ENCODE measurements at regions not wholly inside any gene's neighbourhood (a gene's known extent, or its start where the extent isn't known, plus 50 kb on each side); places are given as distances from the start of the nearest gene placed in this dataset.

DNA sequence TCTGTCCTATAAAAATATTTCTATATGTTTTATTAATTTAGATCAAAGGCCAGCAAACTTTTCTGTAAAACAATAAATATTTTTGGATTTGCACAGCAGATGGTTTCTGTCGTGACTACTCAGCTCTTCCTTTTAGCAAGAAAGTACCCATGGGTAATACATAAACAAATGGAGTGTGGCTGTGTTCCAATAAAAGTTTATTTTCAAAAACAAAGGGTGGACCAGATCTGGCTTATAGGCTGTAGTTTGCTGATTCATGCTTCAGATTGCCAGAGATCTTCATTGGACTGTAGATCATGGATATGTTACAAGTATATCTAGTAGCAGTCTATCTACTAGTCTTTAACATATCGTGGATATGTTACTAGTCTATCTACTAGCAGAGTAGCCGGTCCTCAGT, 590.5 kb downstream of the CSNK1G3 start:
- no peak for DNase-seq

GRCh38 chr5:124093658-124094057, 581.7 kb downstream of the CSNK1G3 start:
- DNase-seq = no peak

GRCh38 chr5:124090115-124090514, 578.1 kb downstream of the CSNK1G3 start:
- DNase-seq = no peak

DNA sequence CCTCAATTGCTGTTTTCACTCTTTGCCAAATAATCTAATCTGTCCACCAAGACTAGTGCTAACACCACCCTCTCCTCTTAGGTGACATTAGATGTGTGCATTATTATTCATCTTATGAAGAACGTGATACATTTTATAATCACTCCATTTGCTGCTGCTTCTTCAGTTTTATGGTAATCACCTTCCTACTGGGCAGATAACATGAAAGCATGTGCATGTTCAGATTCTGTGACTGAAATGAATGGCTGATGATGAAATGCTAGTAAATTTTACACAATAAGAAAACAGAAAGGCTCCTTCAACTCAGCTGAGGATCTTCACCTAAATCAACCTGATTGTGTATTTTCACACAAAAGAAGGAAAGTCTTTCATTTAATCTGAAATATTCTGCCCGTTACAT, 577.6 kb downstream of the CSNK1G3 start:
- DNase-seq = no peak

- DNase-seq = no peak
These were observed 576.5 kb downstream of the CSNK1G3 start for GRCh38 chr5:124088289-124089032.

- DNase-seq = no peak
These were observed 575.8 kb downstream of the CSNK1G3 start for GRCh38 chr5:124087752-124088151.

GRCh38 chr5:124080256-124080655, 568.3 kb downstream of the CSNK1G3 start:
- DNase-seq = no peak

DNA sequence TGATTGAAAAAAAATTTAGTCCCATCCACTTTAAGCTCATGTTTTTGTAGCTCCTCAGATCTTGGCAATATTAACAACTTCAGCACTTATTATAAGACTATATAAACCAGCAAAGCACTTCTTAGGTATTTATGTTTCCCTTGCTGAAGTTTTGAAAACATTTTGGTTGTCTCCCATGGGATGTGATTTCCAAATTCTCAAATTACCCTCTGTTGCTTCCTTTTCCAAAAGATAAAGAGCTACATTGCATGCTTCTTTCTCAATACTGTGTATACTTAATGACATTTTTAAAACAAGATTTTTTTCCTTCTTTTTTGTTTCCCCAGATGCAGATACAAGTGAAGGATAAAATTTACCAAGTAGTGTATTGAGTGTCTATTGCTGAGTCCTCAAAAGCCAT, 567.1 kb downstream of the CSNK1G3 start:
- no peak for DNase-seq

DNA sequence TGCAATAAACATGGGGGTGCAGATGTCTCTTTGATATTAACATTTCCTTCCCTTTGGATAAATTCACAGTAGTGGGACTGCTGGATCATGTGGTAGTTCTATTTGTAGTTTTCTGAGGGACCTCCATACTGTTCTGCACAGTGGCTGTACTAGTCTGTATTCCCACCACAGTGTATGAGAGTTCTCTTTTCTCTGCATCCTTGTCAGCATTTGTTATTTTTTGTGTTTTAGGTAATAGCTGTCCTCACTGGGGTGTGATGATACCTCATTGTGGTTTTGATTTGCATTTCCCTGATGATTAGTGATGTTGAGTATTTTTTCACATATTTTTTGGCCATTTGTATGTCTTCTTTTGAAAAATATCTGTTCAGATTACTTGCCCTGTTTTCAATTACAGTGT, 562.5 kb downstream of the CSNK1G3 start:
- no peak for DNase-seq

GRCh38 chr5:124072570-124072969, 560.6 kb downstream of the CSNK1G3 start:
- no peak for DNase-seq

- no peak for DNase-seq
These were observed 559.1 kb downstream of the CSNK1G3 start for GRCh38 chr5:124071039-124071438.

- no peak for DNase-seq
These were observed 553.5 kb downstream of the CSNK1G3 start for GRCh38 chr5:124065508-124065907.

GRCh38 chr5:124064956-124065355, 553.0 kb downstream of the CSNK1G3 start:
- no peak for DNase-seq

DNA sequence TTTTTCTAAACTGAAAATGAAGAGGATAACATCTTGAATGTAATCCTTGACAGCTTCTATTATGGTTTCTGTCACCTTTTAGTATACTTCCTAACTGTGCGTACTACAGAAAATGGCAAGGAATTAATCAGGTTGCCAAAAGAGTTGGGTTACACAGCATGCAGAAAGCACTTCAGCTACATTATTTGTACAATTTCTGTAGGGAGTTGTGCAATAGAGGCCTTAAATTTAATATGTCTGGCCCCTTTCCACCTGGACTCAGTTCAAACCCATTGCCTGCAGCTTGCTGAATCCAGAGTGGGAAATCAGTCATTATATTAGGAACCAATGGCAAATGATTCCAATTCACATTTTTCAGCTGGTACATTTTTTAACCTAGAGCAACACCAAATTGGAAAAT, 549.7 kb downstream of the CSNK1G3 start:
- DNase-seq = no peak

GRCh38 chr5:124061068-124061430, 549.1 kb downstream of the CSNK1G3 start:
- DNase-seq = no peak

DNA sequence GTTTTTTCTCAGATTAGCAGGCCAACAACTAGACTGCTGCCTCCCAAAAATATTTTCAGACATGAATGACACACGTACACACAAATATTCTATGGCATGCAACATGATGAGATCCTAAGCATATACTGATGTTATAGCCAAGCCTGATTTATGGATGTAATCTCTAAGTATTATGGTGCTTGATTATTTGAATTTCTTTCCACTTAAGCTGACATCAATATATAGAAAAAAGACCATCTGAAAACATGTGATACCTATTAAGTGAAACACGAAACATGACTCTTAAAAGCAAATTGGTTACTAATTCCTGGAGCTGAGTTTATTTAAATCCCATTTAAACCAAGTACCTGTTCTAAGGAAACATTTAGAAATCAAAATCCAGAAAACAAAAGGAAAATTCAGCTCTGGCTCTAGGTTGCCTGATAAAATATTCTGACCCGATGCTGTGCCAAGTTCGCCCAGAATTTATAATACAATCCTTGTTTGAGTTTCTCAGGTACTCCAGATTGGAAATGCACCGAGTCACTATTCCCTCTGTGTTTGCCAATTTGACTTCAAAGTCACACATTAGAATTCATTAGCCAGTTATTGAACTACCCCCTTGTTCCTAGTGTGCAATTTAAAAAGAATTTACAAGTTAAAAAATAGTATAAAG, 548.6 kb downstream of the CSNK1G3 start:
- DNase-seq = no peak

DNA sequence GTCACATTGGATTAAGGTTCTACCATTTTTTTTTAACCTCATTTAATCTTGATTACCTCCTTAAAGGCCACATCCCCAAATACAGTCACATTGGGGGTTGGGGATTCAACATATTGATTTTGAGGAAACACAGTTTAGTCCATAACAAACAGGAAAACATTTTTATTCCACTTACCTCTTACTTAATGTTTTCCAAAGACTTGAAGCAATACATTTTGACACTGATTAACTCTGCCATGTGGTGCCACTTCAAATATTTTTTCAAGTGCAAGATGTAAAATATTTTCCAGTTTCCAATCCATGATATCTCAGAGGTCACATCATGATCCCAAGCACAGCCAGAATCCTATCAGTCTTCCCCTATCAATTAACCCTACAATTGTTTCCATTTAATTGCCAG, 548.0 kb downstream of the CSNK1G3 start:
- DNase-seq = no peak

- DNase-seq = no peak
These were observed 547.2 kb downstream of the CSNK1G3 start for GRCh38 chr5:124059200-124059599.

DNA sequence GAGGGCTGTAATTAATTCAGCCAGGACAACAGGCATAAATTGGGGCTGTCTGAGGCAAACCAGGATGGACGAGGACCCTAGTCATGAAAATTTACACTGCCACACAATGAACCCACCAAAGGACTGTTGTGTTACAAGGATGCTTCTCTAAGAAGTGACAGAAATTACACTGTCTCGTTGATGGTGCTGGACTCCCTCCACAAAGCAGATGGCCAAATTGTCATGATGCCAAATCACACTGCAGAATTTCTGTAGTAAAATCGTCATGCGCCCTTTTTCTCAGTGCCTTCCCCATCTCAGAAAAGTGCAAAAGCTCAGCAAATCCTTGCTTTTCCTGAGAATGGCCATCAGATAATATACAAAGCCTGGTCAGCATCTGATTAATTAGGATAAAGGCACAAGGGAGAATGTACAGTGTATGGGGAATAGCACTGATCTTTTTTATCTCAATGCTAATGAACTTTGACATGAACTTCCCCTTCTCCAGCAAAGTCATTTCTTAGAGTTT, 545.8 kb downstream of the CSNK1G3 start:
- no peak for DNase-seq

DNA sequence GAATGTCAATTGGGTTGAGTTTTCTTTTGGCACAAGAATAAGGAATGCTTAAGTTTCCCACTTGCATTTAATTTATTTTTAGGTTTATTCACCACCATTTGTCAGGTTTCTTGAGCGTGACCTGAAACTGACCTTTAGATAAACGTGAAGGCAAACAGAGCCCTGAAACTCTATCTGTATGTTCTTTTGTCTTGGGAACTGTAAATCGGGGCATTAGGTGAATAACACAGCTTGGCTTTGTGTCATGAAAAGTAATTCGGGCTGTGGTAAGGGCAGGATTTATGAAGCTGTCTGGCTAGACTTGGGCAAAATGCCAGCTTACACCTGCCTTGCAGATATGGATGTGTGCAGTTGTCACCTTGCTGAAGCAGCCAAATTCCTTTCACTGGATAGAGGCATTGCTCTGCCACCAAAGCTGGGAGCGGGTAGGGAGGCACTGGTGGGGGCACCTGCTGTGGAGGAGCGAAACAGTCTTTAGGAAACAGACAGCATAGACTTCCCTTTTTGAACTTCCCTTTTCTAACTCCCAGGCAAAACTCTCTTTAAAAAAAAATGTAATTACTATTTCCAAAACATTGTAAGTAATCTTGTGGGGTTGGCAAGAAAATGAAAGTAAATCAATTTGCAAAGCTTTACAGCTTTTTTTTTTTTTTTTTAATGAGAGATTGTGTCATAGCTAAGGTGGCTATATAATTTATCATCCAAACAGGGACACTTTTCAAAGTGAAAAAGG, 545.2 kb downstream of the CSNK1G3 start:
- no peak for DNase-seq

DNA sequence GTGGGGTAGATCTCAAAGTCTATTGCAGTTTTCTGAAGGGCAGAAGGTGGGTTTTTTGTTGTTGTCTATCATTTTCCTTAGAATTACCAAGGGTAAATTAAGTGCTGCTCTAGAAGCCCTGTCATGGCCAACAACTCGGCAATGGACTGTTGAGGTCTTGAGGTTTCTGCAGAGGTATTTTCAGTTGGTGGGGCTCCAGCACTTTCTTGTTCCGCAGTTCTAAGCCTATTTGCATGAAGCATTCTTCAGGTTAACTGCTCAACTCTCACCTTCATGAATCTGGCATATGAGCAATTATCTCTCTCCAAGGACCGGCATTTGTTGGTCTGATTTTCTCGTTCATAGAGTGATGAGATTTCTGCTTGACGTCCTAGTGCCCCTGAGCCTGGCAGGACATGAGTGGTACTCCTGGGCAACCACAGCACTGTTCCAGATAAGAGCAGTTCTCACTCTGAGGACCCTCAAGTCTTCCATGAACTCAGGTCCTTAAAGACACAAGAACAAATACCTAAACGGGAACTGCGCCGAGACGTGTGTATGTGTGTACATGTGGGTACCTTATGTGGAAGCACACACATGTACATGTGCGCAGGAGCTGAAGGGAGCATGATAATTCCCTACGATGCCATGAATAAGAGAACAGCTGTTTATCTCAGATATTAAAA, 544.5 kb downstream of the CSNK1G3 start:
- DNase-seq = no peak

- DNase-seq = no peak
These were observed 543.8 kb downstream of the CSNK1G3 start for GRCh38 chr5:124055751-124056150.

DNA sequence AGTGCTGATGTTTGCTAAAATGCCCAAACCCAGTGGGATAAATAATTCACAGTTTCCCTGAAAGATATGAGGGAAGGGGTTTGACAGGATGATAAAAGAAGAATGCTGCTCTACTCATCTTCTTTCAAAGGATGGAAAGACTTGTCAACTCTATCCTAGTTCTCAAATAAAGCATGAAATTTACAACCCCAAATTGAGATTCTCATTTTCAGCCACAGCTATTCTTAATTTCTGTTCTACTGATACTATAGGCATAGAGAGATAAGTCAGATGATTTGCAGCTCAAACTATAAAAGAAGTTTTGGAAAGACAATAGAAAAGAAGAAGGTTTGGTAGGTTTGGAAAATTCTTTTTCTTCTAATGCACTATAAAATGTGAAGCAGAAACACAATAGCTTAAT, 542.6 kb downstream of the CSNK1G3 start:
- no peak for DNase-seq

Measured in left hindlimb (tissue), 1 donor.